Muscle layer of colon (tissue), 2 donors: ENCODE measurements at regions not wholly inside any gene's neighbourhood (a gene's known extent, or its start where the extent isn't known, plus 50 kb on each side); places are given as distances from the start of the nearest gene placed in this dataset.
"Not testable (repeated sequence)": the region's sequence is repeated elsewhere in the genome, so short reads cannot be mapped to it uniquely, and the experiment has no call there.

Source experiments
- H3K27ac ChIP-seq: one replicate; pipeline ENCODE4 v1.7.0; 2013; ENCODE audit warnings: low read depth, mild to moderate bottlenecking, low read length, moderate library complexity
- H3K27me3 ChIP-seq, 2 donors: one replicate each; pipeline ENCODE4 v1.7.0; 2013; ENCODE audit warnings: low read length in 2 of 2, mild to moderate bottlenecking in 2 of 2; ENCODE audit not compliant: insufficient read depth in 2 of 2, control insufficient read depth in 1 of 2
- H3K36me3 ChIP-seq: one replicate; pipeline ENCODE4 v1.7.0; 2013; ENCODE audit warnings: mild to moderate bottlenecking, low read length; ENCODE audit not compliant: insufficient read depth
- H3K4me1 ChIP-seq: one replicate; pipeline ENCODE4 v1.7.0; 2013; ENCODE audit warnings: mild to moderate bottlenecking, low read length; ENCODE audit not compliant: insufficient read depth
- H3K4me3 ChIP-seq, 2 donors: one replicate each; pipeline ENCODE4 v1.7.0; 2013; ENCODE audit warnings: low read length in 2 of 2, low read depth in 1 of 2, mild to moderate bottlenecking in 1 of 2, moderate library complexity in 1 of 2
- H3K9ac ChIP-seq: one replicate; pipeline ENCODE4 v1.7.0; 2013; ENCODE audit warnings: low read length
- H3K9me3 ChIP-seq: one replicate; pipeline ENCODE4 v1.7.0; 2013; ENCODE audit warnings: mild to moderate bottlenecking, low read length
- donor health status: abdominal sarcoma.
- donor health status: Adenocarcinoma of cecum.

DNA sequence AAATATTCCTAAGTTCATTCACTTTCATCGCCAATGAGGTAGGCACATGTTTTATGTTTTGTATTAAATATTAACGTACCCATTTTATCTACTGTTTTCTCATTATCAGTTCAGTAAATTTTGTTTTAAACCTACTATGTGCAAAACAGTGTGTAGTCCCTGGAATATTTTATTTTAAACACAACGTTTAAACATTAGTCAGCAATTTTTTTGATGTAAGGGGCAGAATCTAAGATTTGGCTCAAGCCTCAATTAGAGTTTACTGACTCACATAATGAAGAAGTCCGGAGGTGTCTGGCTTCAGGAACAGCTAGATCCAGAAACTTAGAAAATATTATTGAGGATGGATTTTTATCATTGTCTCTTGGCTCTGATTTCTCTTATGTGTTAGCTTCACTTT, 267.5 kb downstream of the C12orf75 start:
- H3K4me1 ChIP-seq = no peaks in the 10 kb centered on the region
- H3K9ac ChIP-seq = no peak overlapping the region
- H3K27me3 ChIP-seq = no peaks in the 10 kb centered on the region
- H3K36me3 ChIP-seq = no peaks in the 10 kb centered on the region
- H3K27ac ChIP-seq = no peak overlapping the region
- H3K4me3 ChIP-seq = no peak overlapping the region
- no peaks in the 10 kb centered on the region for H3K9me3 ChIP-seq

DNA sequence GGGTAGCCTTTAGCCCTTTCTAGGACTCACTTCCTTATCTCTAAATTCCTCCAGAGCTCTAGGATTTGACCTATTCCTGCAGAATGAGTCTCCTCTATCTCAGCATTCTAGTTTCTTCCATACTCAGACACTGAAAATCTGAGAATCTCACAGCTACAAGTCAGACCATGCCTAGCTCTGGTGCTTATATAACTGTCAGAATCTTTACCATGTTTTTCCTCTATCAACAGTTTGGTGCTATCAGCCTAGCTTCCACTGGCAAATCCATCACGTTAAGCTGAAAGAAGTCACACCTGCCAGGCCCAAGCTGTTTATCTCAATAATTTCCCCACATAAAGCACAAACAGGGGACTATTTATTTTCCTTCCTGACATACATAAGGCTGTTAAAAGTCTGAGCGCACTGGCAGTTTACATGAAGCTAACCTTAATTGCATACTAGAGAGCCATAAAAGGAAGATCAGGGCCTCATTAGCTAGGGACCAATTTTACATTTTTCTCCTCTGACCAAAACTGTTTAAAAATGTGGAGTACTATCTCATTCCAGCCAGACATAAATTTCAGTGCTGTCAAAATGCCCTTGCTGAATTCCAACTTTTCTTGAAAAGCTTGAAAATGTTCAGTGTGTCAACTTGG, 270.5 kb downstream of the C12orf75 start:
- no peak overlapping the region for H3K4me3 ChIP-seq
- H3K27ac ChIP-seq = no peak overlapping the region
- no peaks in the 10 kb centered on the region for H3K27me3 ChIP-seq

DNA sequence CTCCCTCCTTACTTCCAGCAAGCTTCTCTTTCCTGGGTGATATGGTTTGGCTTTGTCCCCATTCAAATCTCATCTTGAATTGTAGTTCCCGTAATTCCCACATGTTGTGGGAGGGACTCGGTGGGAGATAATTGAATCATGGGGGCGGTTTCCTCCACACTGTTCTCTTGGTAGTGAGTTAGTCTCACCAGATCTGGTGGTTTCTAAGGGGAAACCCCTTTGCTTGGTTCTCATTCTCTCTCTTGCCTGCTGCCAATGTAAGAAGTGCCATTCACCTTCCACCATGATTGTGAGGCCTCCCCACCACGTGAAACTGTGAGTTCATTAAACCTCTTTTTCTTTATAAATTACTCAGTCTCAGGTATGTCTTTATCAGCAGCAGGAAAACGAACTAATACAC, 271.8 kb downstream of the C12orf75 start:
- H3K4me3 ChIP-seq, H3K9ac ChIP-seq, H3K9me3 ChIP-seq, H3K27ac ChIP-seq, H3K36me3 ChIP-seq, H3K27me3 ChIP-seq, H3K4me1 ChIP-seq: not testable (repeated sequence)

More for the DNA sequence above, 270.5 kb downstream of the C12orf75 start:
- Histone ChIP-seq H3K9me3 (no peaks in the 10 kb centered on the region), H3K4me1 (no peaks in the 10 kb centered on the region), H3K9ac (no peak overlapping the region), H3K36me3 (no peaks in the 10 kb centered on the region)

DNA sequence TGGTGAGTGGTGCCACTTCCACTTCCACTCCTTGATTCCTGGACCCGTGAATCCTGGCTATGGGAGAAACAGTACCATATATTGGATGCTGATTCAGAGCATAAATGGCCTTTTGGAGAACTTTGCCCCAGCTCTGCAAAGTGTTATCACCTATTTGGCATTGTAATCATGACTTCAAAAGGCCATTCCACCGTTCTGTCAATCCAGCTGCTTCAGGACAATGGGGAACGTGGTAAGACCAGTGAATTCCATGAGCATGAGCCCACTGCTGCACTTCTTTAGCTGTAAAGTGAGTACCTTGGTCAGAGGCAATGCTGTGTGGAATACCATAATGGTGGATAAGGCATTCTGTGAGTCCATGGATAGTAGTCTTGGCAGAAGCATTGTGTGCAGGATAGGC, 273.8 kb downstream of the C12orf75 start:
- not testable (repeated sequence) for H3K4me1 ChIP-seq, H3K27ac ChIP-seq, H3K9me3 ChIP-seq, H3K4me3 ChIP-seq, H3K27me3 ChIP-seq, H3K36me3 ChIP-seq, H3K9ac ChIP-seq

DNA sequence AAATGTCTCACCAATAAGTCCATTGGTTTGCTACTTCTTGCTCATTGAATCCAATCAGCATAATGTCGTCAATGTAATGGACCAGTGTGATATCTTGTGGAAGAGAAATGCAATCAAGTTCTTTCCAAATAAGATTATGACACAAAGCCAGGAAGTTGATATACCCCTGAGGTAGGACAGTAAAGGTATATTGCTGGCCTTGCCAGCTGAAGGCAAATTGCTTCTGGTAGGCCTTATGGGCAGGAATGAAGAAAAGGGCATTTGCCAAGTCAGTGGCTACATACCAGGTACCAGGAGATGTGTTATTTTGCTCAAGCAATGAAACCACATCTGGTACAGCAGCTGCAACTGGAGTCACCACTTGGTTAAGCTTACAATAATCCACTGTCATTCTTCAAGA, 276.1 kb downstream of the C12orf75 start:
- not testable (repeated sequence) for H3K9me3 ChIP-seq, H3K9ac ChIP-seq, H3K4me3 ChIP-seq, H3K36me3 ChIP-seq, H3K4me1 ChIP-seq, H3K27ac ChIP-seq, H3K27me3 ChIP-seq

DNA sequence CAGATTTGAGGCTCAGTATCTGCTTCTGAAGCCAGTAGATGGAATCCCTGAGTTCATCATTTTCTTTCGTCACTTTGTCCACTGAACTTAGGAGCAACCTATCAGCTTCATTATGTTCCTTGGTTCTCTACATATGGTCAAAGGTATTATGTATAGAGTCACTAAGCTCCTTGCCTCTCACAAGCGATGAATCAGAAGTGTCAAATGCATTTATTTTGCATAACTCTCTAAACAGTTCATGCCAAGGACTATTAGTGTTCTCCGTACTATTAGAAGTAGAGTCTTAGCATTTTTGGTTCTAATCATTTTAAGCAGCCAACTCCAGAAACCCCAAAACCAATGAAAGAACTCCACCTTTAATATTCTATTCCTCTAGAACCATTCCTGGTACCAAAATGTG, 278.5 kb downstream of the C12orf75 start:
- H3K36me3 ChIP-seq, H3K27ac ChIP-seq, H3K27me3 ChIP-seq, H3K9me3 ChIP-seq, H3K4me1 ChIP-seq, H3K9ac ChIP-seq, H3K4me3 ChIP-seq: not testable (repeated sequence)

DNA sequence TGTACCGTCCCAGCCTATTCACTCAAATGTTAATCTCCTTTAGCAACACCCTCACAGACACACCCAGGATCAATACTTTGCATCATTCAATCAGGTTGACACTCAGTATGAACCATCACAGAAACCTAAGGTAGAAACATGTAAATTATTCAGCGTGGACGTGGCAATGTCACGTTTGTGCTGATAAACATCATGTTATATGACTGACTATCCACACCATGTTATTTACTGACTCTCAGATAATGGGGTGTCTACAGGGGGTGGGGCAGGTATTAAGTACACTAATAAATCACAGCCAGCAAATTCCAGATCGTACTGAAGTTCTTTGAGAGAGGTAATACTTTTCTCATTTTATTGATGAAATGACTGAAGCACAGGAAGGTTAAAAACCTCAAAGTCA, 280.0 kb downstream of the C12orf75 start:
- Histone ChIP-seq H3K9me3 (no peaks in the 10 kb centered on the region), H3K9ac (no peak overlapping the region), H3K4me1 (no peaks in the 10 kb centered on the region), H3K27me3 (no peaks in the 10 kb centered on the region), H3K36me3 (no peaks in the 10 kb centered on the region), H3K4me3 (no peak overlapping the region), H3K27ac (no peak overlapping the region)

DNA sequence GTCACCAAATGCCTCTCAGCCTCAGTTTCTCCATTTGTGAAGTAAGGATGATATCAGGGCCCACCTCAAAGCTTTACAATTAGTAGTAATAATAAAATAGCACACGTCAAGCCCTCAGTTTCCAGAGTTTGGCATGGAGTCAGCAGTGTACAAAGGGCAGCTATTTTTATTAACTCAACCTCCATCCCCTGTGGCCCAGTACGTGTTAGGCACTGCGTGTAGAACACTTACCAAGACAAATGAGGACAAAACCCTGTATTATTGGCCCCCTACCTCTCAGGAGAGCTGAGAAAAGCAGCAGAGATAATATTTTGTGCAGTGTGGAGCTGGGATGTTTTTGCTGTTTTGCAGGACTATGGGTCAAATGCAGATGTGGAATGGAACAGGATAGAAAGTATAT, 280.8 kb downstream of the C12orf75 start:
- Histone ChIP-seq H3K4me3 (no peak overlapping the region), H3K9ac (no peak overlapping the region), H3K36me3 (no peaks in the 10 kb centered on the region), H3K27ac (no peak overlapping the region), H3K4me1 (no peaks in the 10 kb centered on the region), H3K9me3 (no peaks in the 10 kb centered on the region), H3K27me3 (no peaks in the 10 kb centered on the region)

DNA sequence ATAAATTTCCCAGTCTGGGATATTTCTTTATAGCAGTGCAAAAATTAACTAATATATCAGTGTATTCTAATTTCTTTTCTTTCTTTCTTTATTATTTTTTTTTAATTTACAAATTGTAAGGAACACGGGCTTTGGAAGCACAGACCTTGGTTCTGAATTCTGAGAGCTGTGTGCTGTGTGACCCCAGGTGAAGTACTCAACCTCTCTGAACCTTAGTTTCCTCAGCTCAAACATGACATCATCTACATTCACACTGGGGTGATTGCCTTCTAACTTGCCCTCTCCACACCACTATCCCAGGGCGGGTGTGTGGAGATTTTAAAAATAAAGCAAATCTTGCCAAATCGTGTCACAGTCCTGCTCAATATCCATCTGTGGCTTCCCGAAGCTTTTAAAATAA, 282.8 kb downstream of the C12orf75 start:
- Histone ChIP-seq H3K9ac (no peak overlapping the region), H3K27ac (no peak overlapping the region), H3K36me3 (no peaks in the 10 kb centered on the region), H3K4me1 (no peaks in the 10 kb centered on the region), H3K27me3 (no peaks in the 10 kb centered on the region), H3K9me3 (no peaks in the 10 kb centered on the region), H3K4me3 (no peak overlapping the region)

DNA sequence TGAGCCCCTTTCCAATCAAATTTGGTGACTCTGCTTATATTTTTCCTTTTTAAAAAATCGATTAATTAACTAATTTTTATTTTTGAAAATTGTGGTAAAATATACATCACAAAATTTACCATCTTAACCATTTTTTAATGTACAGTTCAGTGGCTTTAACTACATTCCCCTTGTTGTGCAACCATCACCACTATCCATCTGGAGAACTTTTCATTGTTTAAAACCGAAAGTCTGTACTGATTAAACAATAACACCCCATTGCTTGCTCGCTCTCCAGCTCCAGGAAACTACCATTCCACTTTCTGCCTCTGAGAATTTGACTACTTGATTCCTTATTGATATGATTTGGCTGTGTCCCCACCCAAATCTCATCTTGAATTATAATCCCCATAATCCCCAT, 283.4 kb downstream of the C12orf75 start:
- Histone ChIP-seq H3K4me3 (no peak overlapping the region), H3K9me3 (no peaks in the 10 kb centered on the region), H3K4me1 (no peaks in the 10 kb centered on the region), H3K36me3 (no peaks in the 10 kb centered on the region), H3K27ac (no peak overlapping the region), H3K9ac (no peak overlapping the region), H3K27me3 (no peaks in the 10 kb centered on the region)

DNA sequence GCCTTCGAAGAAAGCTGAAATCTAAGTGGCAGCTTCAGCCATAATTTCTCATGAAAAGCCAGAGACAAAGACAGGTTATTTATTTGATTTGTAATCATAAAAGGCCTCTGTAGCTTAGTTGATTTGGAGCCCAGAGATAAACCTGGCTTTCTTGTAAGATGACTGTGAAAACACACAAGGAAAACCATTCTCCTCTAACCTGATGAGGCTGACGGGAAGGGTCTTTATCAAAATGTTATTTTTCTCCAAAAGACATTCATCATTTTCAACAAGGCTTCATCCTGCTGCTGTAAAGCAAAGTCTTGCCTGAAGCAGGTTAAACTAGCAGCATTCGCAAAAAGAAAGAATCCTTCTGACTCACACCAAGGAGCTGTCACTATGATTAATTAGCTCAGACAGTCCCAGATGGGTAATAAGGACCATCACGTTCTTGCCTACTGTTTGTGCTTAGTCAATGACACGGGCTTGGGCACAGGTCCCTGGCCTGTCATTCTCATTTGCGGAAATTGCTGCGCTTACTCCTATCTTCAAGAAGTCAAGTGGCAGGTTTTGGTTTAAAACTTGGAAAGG, 286.6 kb downstream of the C12orf75 start:
- H3K27ac ChIP-seq = no peak overlapping the region
- H3K36me3 ChIP-seq = no peaks in the 10 kb centered on the region
- H3K4me1 ChIP-seq = no peaks in the 10 kb centered on the region
- no peaks in the 10 kb centered on the region for H3K9me3 ChIP-seq
- no peak overlapping the region for H3K9ac ChIP-seq
- H3K27me3 ChIP-seq = no peaks in the 10 kb centered on the region
- H3K4me3 ChIP-seq = no peak overlapping the region

DNA sequence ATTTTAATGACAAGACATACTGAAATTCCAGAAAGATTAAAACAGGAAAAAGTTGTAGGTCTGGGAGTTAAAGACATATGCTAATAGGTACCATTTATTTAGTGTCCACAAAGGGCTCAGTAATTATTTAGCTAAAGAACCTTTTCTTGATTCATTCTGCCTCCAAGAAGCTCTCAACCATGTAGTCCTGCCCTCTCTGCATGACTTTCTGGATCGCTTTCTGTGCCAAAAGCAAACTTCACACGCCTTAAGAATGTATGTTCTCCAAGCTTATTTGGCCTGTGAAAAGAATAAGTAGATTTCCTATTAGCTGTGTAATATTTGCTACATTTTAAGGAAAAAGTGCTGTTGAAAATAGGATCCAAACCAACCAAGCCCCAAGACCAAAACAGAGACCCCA, 291.7 kb downstream of the C12orf75 start:
- Histone ChIP-seq H3K27me3 (no peaks in the 10 kb centered on the region), H3K9ac (no peak overlapping the region), H3K4me3 (no peak overlapping the region), H3K27ac (no peak overlapping the region), H3K9me3 (no peaks in the 10 kb centered on the region), H3K36me3 (no peaks in the 10 kb centered on the region), H3K4me1 (no peaks in the 10 kb centered on the region)
